ENCODE measurements at regions not wholly inside any gene's neighbourhood (a gene's known extent, or its start where the extent isn't known, plus 50 kb on each side); places are given as distances from the start of the nearest gene placed in this dataset.

DNA sequence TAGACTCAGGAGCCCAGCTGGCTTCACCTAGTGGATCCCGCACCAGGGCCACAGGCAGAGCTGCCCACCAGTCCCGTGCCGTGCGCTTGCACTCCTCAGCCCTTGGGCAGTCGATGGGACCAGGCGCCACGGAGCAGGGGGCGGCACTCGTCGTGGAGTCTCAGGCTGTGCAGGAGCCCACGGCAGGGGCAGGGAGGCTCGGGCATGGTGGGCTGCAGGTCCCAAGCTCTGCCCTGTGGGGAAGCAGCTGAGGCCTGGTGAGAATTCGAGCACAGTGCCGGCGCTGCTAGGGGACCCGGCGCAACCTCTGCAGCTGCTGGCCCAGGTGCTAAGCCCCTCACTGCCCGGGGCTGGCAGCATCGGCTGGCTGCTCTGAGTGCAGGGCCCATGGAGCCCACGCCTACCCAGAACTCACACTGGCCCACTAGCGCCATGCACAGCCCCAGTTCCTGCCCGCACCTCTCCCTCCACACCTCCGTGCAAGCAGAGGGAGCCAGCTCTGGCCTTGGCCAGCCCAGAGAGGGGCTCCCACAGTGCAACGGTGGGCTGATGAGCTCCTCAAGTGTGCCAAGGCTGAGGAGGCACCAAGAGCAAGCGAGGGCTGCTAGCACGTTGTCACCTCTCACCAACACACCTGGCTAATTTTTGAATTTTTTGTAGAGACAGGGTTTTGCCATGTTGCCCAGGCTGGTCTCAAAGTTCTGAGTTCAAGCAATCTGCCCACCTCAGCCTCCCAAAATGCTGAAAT, 116.1 kb downstream of the SPTSSA start:
- Mint-ChIP-seq H3K27me3 (no peaks in the 10 kb centered on the region), H3K4me3 (no peak overlapping the region), H3K4me1 (ENCODE audit: unreplicated experiment) (no peaks in the 10 kb centered on the region), H3K36me3 (no peaks in the 10 kb centered on the region), H3K9me3 (peaks cover 8% of the 10 kb centered on the region), H3K27ac (no peak overlapping the region)
- TF ChIP-seq, protein P1, sequence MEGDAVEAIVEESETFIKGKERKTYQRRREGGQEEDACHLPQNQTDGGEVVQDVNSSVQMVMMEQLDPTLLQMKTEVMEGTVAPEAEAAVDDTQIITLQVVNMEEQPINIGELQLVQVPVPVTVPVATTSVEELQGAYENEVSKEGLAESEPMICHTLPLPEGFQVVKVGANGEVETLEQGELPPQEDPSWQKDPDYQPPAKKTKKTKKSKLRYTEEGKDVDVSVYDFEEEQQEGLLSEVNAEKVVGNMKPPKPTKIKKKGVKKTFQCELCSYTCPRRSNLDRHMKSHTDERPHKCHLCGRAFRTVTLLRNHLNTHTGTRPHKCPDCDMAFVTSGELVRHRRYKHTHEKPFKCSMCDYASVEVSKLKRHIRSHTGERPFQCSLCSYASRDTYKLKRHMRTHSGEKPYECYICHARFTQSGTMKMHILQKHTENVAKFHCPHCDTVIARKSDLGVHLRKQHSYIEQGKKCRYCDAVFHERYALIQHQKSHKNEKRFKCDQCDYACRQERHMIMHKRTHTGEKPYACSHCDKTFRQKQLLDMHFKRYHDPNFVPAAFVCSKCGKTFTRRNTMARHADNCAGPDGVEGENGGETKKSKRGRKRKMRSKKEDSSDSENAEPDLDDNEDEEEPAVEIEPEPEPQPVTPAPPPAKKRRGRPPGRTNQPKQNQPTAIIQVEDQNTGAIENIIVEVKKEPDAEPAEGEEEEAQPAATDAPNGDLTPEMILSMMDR (conservative IDR thresholded peaks at IDR 0.05), result no peak
- no peak for DNase-seq (ENCODE audit: extremely low spot score, unreplicated experiment)

DNA sequence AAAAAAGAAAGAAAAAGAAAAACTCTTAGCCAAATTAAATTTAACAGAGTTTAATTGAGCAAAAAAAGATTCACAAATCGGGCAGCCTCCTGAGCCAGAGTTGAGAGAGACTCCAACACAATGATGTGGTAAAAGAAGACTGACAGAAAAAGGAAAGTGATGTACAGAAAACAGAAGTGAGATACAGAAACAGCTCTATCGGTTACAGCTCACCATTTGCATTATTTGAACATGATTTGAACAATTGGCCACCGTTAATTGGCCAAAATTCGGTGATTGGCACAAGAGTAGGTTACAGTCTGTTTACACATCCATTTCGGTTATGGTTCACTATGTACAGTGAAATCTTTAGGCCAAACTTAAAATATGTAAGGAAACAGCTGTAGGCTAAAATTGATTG, 117.7 kb downstream of the SPTSSA start:
- DNase-seq (ENCODE audit: extremely low spot score, unreplicated experiment), result no peak
- Mint-ChIP-seq H3K9me3 (peaks cover 12% of the 10 kb centered on the region), H3K27me3 (no peaks in the 10 kb centered on the region), H3K27ac (no peak overlapping the region), H3K4me1 (ENCODE audit: unreplicated experiment) (peaks cover 9% of the 10 kb centered on the region), H3K4me3 (no peak overlapping the region), H3K36me3 (peaks cover 3% of the 10 kb centered on the region)
- TF ChIP-seq, protein P1 (conservative IDR thresholded peaks at IDR 0.05), result no peak

DNA sequence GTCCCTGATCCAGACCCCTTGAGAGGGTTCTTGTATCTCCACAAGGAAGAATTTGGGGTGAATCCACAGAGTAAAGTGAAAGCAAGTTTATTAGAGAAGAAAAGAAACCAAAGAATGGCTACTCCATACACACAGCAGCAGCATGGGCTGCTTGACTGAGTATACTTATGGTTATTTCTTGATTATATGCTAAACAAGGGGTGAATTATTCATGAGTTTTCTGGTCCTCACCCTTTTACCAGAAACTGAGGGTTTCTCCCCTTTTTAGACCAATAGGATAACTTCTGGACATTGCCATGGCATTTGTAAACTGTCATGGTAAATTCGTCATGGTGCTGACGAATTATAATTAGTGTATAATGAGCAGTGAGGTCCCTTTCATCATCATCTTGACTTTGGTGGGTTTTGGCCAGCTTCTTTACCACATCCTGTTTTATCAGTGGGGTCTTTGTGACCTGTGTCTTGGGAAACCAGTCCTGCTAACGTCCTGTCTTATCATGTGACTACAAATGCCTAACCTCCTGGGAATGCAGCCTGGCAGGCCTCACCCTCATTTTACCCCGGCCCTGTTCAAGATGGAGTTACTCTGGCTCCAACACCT, 121.9 kb downstream of the SPTSSA start:
- Mint-ChIP-seq H3K27ac (no peak overlapping the region), H3K4me3 (no peak overlapping the region), H3K9me3 (peaks cover 4% of the 10 kb centered on the region), H3K36me3 (peaks cover 3% of the 10 kb centered on the region), H3K4me1 (ENCODE audit: unreplicated experiment) (peaks cover 9% of the 10 kb centered on the region), H3K27me3 (no peaks in the 10 kb centered on the region)
- DNase-seq (ENCODE audit: extremely low spot score, unreplicated experiment), result no peak
- TF ChIP-seq, protein P1 (conservative IDR thresholded peaks at IDR 0.05), result no peak

DNA sequence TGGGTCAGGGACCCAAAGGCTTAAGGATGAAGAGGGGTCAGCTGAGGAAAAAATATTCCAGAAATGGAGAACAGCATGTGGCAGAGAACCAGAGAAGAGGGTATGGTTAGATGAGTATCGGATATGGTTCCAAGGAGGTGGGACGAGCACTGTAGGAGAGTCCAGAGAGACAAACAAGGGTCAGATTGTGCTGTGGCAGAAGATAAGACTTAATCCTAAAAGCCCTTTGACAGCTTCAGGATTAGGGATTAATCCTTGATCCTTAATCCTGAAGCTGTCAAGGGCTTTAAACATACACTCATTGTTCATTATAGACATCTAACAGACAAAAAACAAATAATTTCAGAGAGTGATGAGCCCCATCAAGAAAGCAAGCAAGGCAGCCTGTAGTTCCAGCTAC, 124.0 kb downstream of the SPTSSA start:
- H3K36me3 Mint-ChIP-seq, result peaks cover 3% of the 10 kb centered on the region
- peaks cover 4% of the 10 kb centered on the region for H3K9me3 Mint-ChIP-seq
- H3K27me3 Mint-ChIP-seq, result no peaks in the 10 kb centered on the region
- H3K27ac Mint-ChIP-seq, result no peak overlapping the region
- no peak overlapping the region for H3K4me3 Mint-ChIP-seq
- TF ChIP-seq, protein P1 (conservative IDR thresholded peaks at IDR 0.05), result no peak
- H3K4me1 Mint-ChIP-seq (ENCODE audit: unreplicated experiment), result peaks cover 16% of the 10 kb centered on the region
- no peak for DNase-seq (ENCODE audit: extremely low spot score, unreplicated experiment)

DNA sequence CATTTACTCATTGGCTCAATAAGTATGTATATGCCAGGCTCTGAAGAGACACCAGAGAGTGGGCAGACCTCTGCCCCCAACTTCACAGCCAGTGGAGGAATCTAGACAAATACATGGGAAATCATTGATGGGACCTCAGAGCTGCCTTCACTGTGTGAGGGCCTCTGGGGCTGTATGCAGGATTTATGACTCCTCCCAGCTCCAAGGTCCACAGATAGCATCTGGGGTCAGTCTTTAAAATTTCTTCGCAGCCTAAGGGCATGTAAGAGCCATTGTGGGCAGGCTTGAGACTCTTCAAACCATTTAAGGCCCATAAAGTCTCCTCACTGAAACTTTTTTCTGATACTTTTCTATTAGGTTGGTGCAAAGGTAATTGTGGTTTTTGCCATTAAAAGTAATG, 125.5 kb downstream of the SPTSSA start:
- Mint-ChIP-seq H3K27ac (no peak overlapping the region), H3K36me3 (peaks cover 3% of the 10 kb centered on the region), H3K27me3 (no peaks in the 10 kb centered on the region), H3K4me3 (no peak overlapping the region), H3K4me1 (ENCODE audit: unreplicated experiment) (peaks cover 28% of the 10 kb centered on the region), H3K9me3 (peaks cover 4% of the 10 kb centered on the region)
- TF ChIP-seq, protein P1 (conservative IDR thresholded peaks at IDR 0.05), result no peak
- DNase-seq (ENCODE audit: extremely low spot score, unreplicated experiment), result no peak
